Omental fat pad (tissue), 3 donors: ENCODE measurements at regions not wholly inside any gene's neighbourhood (a gene's known extent, or its start where the extent isn't known, plus 50 kb on each side); places are given as distances from the start of the nearest gene placed in this dataset.

Experiments used
- ATAC-seq: fragments of 150-250 bp; one replicate; pipeline ENCODE4 v1.9.1; 2016; ENCODE audit warnings: mild to moderate bottlenecking, moderate library complexity; ENCODE audit not compliant: low FRiP score
- DNase-seq: peaks from one replicate; pipeline ENCODE4 v3.0.0-alpha.2; 2019; ENCODE audit warnings: low spot score
- CTCF ChIP-seq, 3 donors: fragments of 450-650 bp; IDR thresholded peaks; one replicate each; pipeline ENCODE4 v1.5.1; 2016 to 2017; ENCODE audit warnings: antibody characterized with exemption in 3 of 3, mild to moderate bottlenecking in 3 of 3, moderate library complexity in 2 of 3

GRCh38 chr2:125516496-125517109, 1139.4 kb upstream of the GYPC start:
- DNase-seq (no peak), ATAC-seq (no peak)
- no peak for TF ChIP-seq CTCF (IDR thresholded peaks at IDR 0.05)

GRCh38 chr2:125526093-125526492, 1129.9 kb upstream of the GYPC start:
- TF ChIP-seq CTCF (IDR thresholded peaks at IDR 0.05): no peak
- DNase-seq: no peak
- ATAC-seq: no peak

GRCh38 chr2:125535089-125535488, 1120.9 kb upstream of the GYPC start:
- no peak for DNase-seq
- no peak for ATAC-seq

GRCh38 chr2:125543968-125544514, 1111.9 kb upstream of the GYPC start:
- TF ChIP-seq CTCF (IDR thresholded peaks at IDR 0.05): no peak
- DNase-seq (no peak), ATAC-seq (no peak)

More at GRCh38 chr2:125535089-125535488, 1120.9 kb upstream of the GYPC start:
- no peak for TF ChIP-seq CTCF (IDR thresholded peaks at IDR 0.05)

DNA sequence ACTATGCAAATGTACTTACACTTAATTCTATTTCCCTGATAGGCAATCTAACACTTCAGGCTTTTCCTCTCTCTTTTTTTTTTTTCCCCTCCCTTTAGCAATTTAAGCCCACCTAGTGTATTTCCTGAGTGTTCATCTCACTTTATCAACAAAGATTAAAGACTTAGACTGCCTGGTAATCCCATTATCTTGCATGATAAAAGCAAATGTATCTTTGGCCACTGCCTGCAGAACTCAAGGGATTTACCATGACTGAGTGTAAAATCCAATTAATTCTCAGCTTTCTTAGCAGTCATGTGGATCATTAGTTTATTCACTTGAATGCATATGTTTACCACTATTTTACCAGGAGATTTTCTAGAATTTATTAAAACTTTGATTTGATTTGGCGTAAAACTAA, 1102.2 kb upstream of the GYPC start:
- TF ChIP-seq CTCF (IDR thresholded peaks at IDR 0.05): no peak
- ATAC-seq: no peak
- DNase-seq: no peak

GRCh38 chr2:125554956-125555355, 1101.0 kb upstream of the GYPC start:
- no peak for TF ChIP-seq CTCF (IDR thresholded peaks at IDR 0.05)
- DNase-seq (no peak), ATAC-seq (no peak)

GRCh38 chr2:125559186-125559585, 1096.8 kb upstream of the GYPC start:
- no peak for DNase-seq
- no peak for TF ChIP-seq CTCF (IDR thresholded peaks at IDR 0.05)
- no peak for ATAC-seq
